ENCODE measurements at regions not wholly inside any gene's neighbourhood (a gene's known extent, or its start where the extent isn't known, plus 50 kb on each side); places are given as distances from the start of the nearest gene placed in this dataset.
"Not testable (repeated sequence)": the region's sequence is repeated elsewhere in the genome, so short reads cannot be mapped to it uniquely, and the experiment has no call there.

DNA sequence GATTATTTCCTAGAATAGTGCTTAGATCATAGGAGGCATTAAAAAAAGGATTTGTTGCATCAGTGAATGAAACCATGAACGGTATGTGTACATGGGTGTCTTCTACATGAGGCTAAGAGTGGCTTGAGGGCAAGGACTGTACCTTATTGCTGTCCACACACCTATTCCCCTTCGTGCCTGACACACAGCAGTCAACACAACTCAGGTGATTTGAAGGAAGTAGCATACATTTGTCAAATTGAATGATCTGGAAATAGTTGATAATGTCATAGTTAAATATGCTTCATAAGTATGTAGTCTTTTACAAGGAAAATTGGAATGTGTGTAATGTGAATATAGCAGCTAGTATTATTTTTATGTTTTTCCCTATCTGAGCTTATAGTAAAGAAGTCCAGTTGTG, 189.0 kb upstream of the DAB1 start:
- no peak for DNase-seq

GRCh38 chr1:57605933-57606332, 182.1 kb upstream of the DAB1 start:
- DNase-seq = no peak

DNA sequence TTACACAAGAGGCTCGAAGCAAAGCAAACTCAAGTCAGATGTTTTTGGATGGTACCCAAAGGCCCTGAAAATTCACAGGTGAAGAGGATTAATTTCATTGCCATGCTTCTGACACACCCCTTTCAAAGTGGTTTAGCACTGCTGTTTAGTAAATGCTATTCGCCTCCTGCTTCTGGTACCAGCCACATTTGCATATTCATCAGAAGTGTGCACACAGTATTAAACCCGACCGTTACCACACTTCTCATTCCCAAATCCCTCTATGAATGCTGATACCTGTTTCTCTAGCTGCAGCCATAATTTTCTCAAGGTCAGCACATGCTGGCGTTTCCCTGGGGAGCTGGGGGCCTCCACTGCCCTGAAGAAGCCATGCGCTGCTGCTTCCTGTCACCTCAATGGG, 179.8 kb upstream of the DAB1 start:
- DNase-seq = no peak

- DNase-seq = no peak
Observed at GRCh38 chr1:57600424-57600823, 176.6 kb upstream of the DAB1 start.

- DNase-seq = no peak
Observed at GRCh38 chr1:57599236-57599994, 175.6 kb upstream of the DAB1 start.

- no peak for DNase-seq
Observed at GRCh38 chr1:57597036-57597435, 173.2 kb upstream of the DAB1 start.

GRCh38 chr1:57594002-57594401, 170.1 kb upstream of the DAB1 start:
- no peak for DNase-seq

GRCh38 chr1:57591842-57592241, 168.0 kb upstream of the DAB1 start:
- DNase-seq = no peak

DNA sequence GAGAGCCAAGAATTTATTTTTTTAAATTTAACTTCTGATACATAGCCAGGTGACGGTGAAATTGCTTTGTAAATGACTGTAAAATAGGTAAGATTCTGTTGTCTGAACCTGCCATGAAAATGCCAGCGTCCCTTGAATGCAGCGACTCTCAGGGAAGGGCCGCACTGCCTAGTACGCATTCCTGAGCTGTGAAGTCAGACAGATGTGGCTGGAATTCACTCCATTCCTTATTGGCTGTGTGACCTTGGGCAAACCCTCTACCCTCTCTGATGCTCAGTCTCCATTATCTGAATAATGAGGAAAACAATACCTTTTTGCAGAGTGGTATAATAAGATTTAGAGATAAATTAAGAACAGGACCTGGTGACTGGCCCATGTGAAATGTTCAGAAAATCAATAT, 167.1 kb upstream of the DAB1 start:
- DNase-seq = no peak

GRCh38 chr1:57586842-57587241, 163.0 kb upstream of the DAB1 start:
- no peak for DNase-seq

- no peak for DNase-seq
Observed at GRCh38 chr1:57578680-57579079, 154.8 kb upstream of the DAB1 start.

- DNase-seq = no peak
Observed at GRCh38 chr1:57578099-57578498, 154.2 kb upstream of the DAB1 start.

DNA sequence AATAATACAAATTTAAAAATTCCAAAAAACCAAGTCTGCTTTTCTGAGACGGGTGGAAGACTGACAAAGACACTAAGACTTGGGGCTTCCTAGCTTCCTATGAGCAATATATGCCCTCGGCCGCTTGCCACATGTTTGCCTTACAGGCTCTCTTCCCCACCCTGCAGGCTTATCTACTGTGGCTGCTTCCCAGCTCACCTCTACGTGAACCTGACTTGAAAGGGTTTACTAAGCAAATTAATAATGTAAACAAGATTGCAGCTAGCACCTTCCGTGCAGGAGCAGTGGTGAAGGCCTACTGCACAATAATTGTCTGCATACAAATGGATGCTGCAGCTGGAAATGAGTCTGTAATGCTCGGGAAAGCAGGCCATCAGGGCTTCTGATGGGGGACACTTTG, 152.9 kb upstream of the DAB1 start:
- DNase-seq = no peak

- no peak for DNase-seq
Observed at GRCh38 chr1:57572016-57572415, 148.2 kb upstream of the DAB1 start.

GRCh38 chr1:57558066-57558465, 134.2 kb upstream of the DAB1 start:
- not testable (repeated sequence) for DNase-seq

DNA sequence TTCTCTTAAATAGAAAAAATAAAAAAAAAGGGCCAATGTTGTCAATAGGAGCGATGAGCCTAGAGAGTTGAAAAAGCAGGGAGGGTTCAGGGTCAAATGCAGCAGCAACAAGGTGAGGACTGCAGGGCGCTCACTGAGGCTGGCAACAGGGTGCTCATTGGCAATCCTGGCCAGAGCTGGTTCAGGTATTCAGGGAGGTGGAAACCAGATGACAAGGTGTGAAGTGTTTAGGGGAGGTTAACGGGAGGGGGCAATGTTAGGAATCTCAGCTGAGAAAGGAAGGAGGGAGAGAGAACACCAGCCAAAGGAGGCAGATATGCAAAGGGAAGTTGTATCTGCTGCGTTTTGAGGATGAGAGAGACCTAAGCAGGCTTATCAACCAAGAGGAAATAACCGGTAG, 129.8 kb upstream of the DAB1 start:
- DNase-seq = no peak

GRCh38 chr1:57551476-57551875, 127.6 kb upstream of the DAB1 start:
- DNase-seq = no peak

DNA sequence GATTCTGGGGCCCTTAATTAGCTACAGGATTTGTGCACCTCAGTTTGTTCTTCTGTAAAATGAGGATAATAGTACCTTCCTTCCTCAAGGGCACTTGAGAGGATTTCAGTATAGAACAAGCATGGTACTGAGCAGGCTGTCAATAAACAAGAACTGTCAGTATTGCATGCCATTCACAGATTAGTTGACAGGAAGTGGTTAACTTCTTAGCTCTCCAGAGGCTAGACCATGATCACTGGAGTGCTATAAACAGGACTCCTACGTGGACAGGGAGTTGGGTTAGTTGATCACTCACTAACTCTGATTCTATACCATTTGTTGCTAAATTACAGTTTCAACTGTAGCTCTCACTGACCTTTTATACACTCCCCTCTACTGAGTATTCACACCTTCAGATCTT, 126.2 kb upstream of the DAB1 start:
- DNase-seq = no peak

DNA sequence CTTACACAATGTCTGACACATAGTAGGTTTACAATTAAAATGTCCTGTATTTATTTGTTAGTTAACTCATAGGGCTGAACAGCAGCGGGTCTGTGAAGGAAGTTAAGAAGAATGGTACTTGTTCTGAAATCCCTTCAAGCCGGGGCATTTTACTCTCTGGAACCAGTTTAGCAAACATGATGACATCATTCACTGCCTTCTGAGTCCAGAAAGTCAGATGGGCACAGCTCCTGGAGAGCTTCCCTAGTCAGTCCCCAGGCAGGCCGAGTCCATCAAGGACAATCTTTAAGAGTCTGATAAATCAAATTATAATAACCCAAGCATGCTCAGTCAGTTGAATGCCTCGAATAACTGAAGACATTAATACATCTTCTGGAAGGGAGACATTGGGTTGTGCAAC, 125.4 kb upstream of the DAB1 start:
- DNase-seq = no peak

DNA sequence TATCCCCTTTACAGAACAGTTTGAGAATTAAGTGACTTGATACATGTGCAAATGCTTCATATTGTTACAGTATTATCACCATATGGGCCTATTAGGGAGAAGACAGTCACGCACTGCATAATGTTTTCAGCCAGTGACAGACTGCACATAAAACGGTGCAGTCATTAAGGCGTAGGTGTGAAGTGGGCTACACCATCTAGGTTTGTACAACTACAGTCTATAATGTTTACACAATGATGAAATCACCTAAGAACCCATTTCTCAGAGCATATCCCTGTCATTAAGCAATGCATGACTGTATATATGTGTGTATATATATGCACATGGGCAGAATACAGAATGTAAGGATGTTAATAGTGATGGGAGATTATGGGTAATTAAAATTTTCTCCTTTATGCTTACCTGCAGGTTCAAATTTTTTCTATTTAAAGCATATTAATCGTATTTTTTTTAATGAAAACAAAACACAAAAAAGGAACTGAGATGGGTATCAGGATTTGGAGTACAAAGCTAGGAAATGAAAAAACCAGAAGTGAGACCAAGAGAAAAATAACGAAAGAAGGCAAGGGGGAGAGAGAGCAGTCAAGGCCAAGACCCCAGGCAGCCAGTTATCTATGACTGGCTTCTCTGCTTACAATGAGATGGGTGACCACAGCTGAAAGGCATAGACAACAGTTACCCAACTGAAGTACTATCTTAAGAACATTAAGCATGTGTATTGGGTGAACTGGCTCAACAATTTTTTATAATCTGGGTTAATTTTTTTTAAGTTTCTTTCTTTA, 122.9 kb upstream of the DAB1 start:
- no peak for DNase-seq

DNA sequence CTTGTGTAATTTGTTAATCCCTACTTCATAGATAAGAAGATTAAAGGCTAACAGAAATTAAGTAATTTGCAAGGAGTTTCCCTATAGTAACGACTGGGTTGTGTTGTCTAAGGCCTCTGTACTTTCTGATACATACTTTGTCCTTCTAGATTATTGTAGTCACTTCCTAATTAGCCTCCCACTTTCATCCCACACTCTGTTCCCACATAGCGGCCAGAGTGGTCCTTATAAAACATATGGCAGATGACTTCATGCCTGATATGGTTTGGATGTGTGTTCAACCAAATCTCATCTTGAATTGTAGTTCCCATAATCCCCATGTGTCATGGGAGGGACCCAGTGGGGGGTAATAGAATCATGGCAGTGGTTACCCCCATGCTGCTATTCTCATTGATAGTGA, 120.5 kb upstream of the DAB1 start:
- no peak for DNase-seq

DNA sequence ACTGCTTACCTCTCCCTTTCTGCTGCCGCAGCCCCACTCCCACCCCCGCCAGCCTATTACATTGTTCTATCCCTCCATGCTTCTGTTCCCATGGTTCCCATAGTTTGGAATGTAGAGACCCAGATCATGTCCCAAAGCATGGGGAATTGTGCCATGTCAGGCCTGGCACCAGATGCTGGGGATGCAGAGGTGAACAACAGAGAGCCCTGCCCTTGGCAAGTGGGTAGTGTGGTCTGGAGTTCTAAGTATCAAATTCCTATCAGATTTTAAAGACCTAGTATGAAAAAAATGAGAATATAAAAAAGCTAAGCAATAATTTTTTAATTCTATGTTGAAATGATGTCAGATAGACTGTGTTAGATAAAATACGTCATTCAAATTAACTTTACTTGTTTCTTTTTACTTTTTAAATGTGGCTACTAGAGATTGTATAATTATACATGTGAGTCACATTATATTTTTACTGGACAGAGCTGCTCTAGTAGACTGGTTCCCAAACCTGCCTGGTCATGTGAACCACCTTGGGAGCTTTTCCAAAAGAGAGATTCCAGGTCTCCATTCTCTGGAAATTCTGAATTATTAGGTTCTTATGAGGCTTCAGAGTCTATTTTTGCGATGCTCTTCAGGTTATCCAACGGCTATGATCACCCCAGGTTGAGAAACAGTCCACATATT, 113.0 kb upstream of the DAB1 start:
- DNase-seq = no peak

DNA sequence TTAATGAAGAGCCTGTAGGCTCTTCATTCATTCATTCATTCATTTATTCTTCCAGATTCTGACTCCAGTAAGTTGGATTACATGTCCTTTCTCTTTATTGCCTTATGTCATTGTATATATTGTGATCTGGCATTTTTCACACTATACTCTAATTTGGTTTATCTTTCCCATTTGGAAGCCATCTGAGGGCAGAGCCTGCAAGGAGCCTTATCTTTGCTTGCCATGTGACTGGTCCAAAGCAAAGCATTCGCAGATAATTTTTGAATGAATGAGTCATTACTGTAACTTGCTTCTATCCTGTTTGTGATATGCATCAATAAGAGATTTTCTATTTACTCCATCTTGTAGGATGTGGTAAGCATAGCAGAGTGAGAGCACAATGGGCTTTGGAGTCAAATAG, 108.4 kb upstream of the DAB1 start:
- no peak for DNase-seq

DNA sequence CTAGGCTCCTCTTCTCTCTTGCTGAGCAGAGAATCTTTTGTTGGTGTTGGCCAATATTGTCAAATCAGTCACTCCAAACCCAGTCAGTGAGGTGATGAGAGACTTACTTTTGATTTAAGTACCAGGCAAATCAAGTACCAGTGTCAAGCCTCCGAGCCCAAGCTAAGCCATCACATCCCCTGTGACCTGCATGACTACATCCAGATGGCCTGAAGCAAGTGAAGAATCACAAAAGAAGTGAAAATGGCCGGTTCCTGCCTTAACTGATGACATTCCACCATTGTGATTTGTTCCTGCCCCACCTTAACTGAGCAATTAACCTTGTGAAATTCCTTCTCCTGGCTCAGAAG, 107.0 kb upstream of the DAB1 start:
- not testable (repeated sequence) for DNase-seq
